ENCODE measurements at regions not wholly inside any gene's neighbourhood (a gene's known extent, or its start where the extent isn't known, plus 50 kb on each side); places are given as distances from the start of the nearest gene placed in this dataset.

- no peak for DNase-seq (ENCODE audit: insufficient read length, low spot score)
- FAIRE-seq, result no peak
Observed at GRCh38 chr15:96067677-96068076, 262.8 kb upstream of the NR2F2 start.

DNA sequence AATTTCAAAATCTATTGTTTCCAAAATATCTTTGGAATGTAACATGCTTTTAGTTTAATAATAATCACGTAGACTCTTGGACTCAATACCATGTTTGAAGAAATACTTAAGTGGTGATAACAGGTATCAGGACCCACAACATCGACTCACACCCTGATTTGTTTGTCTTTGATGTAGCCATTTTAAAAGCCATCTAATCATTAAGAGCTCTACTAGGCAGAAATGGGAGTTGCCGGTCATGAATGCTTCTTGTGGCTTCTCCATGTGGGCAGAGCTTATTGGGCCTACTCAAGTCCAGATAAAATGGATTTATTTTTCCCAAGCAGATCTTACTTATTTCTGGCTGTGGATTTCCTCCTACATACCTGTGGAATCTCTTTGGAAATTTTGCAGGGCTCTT lies 261.6 kb upstream of the NR2F2 start:
- FAIRE-seq, result no peak
- no peak for DNase-seq (ENCODE audit: insufficient read length, low spot score)

GRCh38 chr15:96070636-96071035 lies 259.9 kb upstream of the NR2F2 start:
- DNase-seq (ENCODE audit: insufficient read length, low spot score), result no peak
- no peak for FAIRE-seq

- FAIRE-seq (no peak), DNase-seq (ENCODE audit: insufficient read length, low spot score) (no peak)
Observed at GRCh38 chr15:96072821-96073220, 257.7 kb upstream of the NR2F2 start.

- FAIRE-seq (no peak), DNase-seq (ENCODE audit: insufficient read length, low spot score) (no peak)
Observed at GRCh38 chr15:96073908-96074307, 256.6 kb upstream of the NR2F2 start.

DNA sequence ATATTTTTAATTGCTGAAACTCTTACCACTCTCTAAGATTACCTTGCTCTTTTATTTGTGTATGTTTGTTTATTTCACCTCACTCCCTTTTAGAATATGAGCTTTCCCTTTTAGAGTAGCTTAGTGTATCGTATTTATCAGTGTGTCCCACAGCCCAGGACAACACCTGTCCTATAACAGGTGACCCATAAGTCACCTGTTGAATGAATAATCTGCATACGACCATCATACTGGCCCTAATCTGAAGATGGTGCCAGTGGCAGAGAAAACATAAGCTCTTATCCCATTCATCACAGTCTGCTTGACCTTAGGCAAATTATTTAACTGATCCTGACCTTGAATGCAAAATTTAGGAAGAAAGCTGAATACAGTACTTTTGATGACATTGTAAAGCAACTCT lies 254.6 kb upstream of the NR2F2 start:
- DNase-seq (ENCODE audit: insufficient read length, low spot score) (no peak), FAIRE-seq (no peak)

- no peak for DNase-seq (ENCODE audit: insufficient read length, low spot score)
- FAIRE-seq, result no peak
Observed at GRCh38 chr15:96076350-96076749, 254.2 kb upstream of the NR2F2 start.

GRCh38 chr15:96079041-96079440 lies 251.5 kb upstream of the NR2F2 start:
- FAIRE-seq (no peak), DNase-seq (ENCODE audit: insufficient read length, low spot score) (no peak)

DNA sequence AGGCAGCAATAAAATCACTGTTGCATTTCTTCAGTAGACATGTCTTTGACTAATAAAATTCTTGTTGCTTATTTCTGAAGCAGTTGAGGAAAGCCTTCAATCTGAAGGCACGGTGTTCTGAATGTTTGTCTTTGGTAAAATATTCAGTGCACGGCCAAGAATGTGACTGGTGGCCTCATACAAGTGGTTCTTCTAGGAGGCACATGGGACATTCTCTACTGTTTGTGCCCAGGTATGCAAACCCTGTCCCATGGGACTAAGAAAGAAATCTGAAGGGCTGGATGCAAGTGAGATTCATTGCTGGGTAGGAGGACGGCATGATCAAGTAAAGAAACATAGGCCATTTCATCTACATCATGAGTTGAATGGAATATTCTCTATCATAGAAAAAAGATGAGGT lies 250.6 kb upstream of the NR2F2 start:
- no peak for DNase-seq (ENCODE audit: insufficient read length, low spot score)
- peak; percentile 9 for FAIRE-seq

DNA sequence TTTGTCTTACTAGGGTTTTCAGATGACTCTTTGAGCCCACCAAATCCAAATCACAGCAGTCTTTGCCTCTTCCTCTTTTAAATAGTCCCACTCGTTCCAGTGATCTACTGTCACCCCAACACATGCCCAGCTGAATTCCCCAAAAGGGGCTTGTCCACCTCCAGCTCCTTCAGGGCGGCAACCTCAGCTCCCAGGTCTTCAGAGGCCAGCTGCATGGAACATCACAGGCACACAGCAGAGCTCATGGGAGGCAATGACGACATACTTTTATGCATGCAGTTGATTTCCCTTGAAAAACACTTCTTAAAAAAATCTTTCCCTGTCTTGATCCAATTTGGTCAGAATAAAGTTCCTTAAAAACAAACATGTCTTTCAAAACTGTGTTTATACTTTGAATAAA lies 244.3 kb upstream of the NR2F2 start:
- DNase-seq (ENCODE audit: insufficient read length, low spot score) (no peak), FAIRE-seq (no peak)

DNA sequence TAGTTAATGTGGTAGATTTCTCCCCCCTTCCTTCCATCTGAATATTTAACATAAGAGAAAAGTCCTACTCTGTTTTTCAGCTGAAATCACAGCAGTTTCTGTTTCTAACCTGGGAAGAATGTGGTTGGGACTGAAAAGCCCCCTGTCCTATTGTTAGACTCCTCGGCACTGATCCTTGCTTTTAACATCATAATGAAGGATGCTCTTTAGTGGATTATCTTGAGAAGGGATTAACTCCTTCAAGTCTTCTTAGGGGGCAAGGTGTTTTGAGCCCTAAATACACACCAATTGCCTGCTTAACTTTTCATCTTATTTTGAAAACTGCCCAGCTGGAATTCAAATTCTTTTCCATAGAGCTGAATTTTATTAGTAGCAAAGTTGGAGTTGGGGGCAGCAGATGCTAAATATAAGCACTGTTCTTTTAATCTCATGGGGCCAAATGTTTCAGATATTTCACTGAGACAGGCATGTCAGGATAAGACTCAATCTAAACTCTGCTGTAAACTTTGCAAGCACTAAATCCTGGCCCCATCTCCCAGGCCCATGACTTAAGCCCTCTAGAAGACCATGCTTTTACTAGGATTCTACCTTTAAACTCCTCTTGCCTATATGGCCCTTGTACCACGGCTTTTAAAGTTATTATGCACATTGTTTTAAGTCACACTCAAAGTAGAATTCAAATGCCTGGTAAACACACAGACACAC lies 243.2 kb upstream of the NR2F2 start:
- FAIRE-seq (no peak), DNase-seq (ENCODE audit: insufficient read length, low spot score) (no peak)

- no peak for FAIRE-seq
Observed at GRCh38 chr15:96088650-96089049, 241.8 kb upstream of the NR2F2 start.

GRCh38 chr15:96089405-96090058 lies 241.0 kb upstream of the NR2F2 start:
- DNase-seq (ENCODE audit: insufficient read length, low spot score) (no peak), FAIRE-seq (no peak)

More at GRCh38 chr15:96088650-96089049, 241.8 kb upstream of the NR2F2 start:
- DNase-seq (ENCODE audit: insufficient read length, low spot score), result no peak

DNA sequence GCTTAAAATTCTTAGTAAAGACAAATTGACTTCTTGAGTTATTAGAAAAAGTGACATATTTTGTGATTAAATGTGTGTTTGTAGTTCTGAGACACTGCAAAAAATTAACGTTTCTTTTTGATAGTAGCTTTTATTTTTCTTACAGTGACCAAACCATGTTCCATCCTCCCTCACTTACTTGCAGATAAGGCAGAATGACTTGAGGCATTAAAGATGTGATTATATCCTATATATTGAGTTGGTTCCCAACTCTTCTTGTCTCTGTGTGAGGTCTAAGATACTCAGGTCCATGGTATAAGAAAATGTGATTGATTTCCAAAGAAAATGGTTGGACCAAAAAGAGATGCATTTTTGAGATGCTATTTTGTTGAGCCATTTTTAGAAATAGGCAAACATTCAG lies 238.3 kb upstream of the NR2F2 start:
- FAIRE-seq, result no peak
- DNase-seq (ENCODE audit: insufficient read length, low spot score), result no peak

- DNase-seq (ENCODE audit: insufficient read length, low spot score) (peak; percentile 7), FAIRE-seq (no peak)
Observed at GRCh38 chr15:96093063-96093462, 237.4 kb upstream of the NR2F2 start.

DNA sequence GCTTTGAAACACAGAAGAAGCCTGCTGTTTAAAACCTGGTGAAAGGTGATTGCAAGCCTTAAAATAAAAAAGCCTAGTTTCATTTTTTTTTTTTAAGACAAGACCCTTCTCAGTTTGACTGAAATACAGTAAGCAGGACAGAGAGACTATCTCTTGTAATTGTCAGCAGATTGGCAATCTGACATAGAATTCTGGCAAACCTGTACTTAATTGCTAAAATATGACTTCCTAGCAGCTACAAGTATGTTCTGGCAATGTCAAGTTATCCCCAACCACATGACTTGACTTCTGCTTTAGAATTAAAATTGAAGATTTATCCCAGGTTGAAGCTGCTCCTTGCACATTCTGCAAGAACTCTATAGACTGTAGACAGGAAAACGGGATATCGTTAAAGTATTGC lies 232.8 kb upstream of the NR2F2 start:
- DNase-seq (ENCODE audit: insufficient read length, low spot score) (no peak), FAIRE-seq (no peak)

DNA sequence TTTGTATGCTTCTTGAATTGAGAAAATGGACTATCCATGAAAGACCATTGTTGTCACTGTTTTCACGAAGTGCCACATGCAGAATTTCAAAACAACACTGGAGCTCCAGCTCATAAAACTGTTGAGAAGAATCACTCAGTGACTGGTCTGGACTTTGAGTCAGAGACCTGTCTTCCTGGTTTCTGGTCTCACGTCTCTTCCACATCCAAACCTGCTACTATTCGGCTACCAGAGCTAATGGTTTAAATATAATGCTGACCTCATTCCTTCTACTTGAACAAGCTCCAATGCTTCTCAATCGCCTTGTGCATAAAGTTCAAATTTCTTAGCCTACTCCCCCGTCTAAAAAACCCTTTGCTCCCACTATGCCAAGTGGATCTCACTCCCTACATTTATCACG lies 227.9 kb upstream of the NR2F2 start:
- DNase-seq (ENCODE audit: insufficient read length, low spot score) (no peak), FAIRE-seq (no peak)

DNA sequence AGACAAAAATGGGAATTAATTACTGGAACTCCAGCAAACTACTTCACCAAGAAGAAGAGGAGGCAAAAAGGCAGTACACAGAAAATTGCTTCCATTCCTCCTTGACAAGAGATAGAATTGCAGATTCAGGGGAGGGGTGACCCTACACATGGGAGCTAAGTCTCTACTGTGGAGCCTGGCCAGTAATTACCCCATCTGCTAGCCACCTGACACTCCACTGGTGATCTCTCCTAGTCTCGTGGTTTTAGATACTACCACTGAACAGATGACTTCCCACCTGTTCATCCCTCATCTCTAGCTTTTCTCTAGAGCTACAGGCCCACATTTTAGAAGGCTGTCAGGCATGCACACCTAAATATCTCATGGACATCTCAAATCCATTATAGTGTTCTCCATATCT lies 224.3 kb upstream of the NR2F2 start:
- no peak for FAIRE-seq

GRCh38 chr15:96106628-96107027 lies 223.9 kb upstream of the NR2F2 start:
- no peak for FAIRE-seq
- DNase-seq (ENCODE audit: insufficient read length, low spot score), result no peak

More for the DNA sequence above, 224.3 kb upstream of the NR2F2 start:
- DNase-seq (ENCODE audit: insufficient read length, low spot score), result no peak

DNA sequence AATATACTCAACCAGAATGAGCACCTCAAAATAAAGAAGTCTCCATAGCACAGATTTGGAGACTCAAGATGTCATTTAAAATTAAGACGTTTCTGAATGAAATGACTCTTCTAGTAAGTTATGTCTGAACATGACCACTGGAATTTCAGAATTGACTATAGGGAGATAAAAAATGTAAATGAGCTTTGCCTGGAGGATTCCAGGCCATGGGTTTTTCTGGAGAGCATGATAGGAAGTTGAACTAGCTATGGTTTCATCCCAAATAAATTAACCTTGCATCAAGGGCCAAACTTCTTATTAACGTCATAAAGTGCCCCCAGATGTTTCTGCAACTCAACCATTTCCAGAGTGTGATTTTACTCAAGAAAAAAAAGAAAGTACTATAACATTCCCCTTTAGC lies 222.6 kb upstream of the NR2F2 start:
- no peak for DNase-seq (ENCODE audit: insufficient read length, low spot score)
- no peak for FAIRE-seq

DNA sequence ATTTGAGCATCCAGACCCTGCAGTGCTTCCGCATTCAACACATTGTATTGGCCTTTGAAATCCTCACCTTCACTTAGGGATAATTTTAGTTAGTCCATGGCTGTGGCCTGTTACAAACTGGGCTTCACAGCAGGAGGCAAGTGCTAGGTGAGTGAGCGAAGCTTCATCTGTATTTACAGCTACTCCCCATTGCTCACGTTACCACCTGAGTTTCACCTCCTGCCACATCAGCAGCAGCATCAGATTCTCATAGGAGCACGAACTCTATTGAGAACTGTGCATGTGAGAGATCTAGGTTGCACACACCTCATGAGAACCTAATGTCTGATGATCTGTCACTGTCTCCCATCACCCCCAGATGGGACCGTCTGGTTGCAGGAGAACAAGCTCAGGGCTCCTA lies 222.1 kb upstream of the NR2F2 start:
- FAIRE-seq, result no peak
- DNase-seq (ENCODE audit: insufficient read length, low spot score), result no peak

DNA sequence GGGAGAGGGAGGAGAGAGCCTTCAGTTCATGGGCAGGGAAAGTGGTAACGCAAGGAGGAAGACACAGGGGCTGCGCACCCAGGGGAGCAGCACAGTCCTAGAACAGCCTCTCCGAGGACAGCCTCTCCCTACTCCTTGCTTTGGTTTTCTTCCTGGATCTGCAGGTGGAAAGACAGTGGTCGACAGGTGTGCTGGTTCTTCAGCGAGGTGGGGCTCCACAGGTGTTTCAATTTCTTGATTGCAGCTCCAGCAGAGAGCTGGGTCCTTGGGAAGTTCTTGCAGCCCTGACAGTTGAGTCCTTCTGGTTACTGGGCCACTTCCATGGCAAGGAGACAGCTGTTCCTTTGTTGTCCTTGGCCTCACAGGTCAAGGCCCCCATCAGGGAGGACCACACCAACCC lies 220.7 kb upstream of the NR2F2 start:
- no peak for DNase-seq (ENCODE audit: insufficient read length, low spot score)
- FAIRE-seq, result no peak

DNA sequence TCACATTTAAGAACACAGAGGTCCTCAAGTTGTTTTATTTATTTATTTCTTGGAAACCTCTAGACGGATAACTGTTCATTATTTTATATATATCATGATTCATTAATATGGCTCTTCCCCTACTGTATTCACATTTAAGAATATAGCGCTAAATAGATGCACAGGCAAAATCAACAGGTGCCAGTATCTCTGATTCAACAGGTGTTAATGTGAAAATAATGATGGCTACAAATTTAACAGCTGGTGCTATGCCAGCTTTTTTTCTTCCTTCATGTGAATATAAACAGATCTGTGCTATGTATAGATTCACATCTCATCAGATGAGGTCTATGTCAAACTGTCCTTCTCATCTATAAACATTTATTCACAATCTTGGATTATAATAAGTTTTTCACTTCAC lies 218.5 kb upstream of the NR2F2 start:
- FAIRE-seq, result no peak

More for the DNA sequence above, 218.5 kb upstream of the NR2F2 start:
- DNase-seq (ENCODE audit: insufficient read length, low spot score), result no peak
